ENCODE measurements at regions not wholly inside any gene's neighbourhood (a gene's known extent, or its start where the extent isn't known, plus 50 kb on each side); places are given as distances from the start of the nearest gene placed in this dataset.

- DNase-seq (ENCODE audit: extremely low read depth, low read depth): no peak
- H3K4me3 ChIP-seq (replicated peaks; ENCODE audit: low read depth, low read length): no peak overlapping the region
- no peak for TF ChIP-seq CTCF (IDR thresholded peaks at IDR 0.05; ENCODE audit: low read depth, low read length, missing control alignments)
Measured at GRCh38 chr10:25811052-25811685, 122.9 kb upstream of the MYO3A start.

- no peak for TF ChIP-seq CTCF (IDR thresholded peaks at IDR 0.05; ENCODE audit: low read depth, low read length, missing control alignments)
- H3K4me3 ChIP-seq (replicated peaks; ENCODE audit: low read depth, low read length): no peak overlapping the region
- no peak for DNase-seq (ENCODE audit: extremely low read depth, low read depth)
Measured at GRCh38 chr10:25813511-25813910, 120.5 kb upstream of the MYO3A start.

- no peak for DNase-seq (ENCODE audit: extremely low read depth, low read depth)
- H3K4me3 ChIP-seq (replicated peaks; ENCODE audit: low read depth, low read length): no peak overlapping the region
- no peak for TF ChIP-seq CTCF (IDR thresholded peaks at IDR 0.05; ENCODE audit: low read depth, low read length, missing control alignments)
Measured at GRCh38 chr10:25815236-25815635, 118.8 kb upstream of the MYO3A start.

- DNase-seq (ENCODE audit: extremely low read depth, low read depth): no peak
- no peak overlapping the region for H3K4me3 ChIP-seq (replicated peaks; ENCODE audit: low read depth, low read length)
- no peak for TF ChIP-seq CTCF (IDR thresholded peaks at IDR 0.05; ENCODE audit: low read depth, low read length, missing control alignments)
Measured at GRCh38 chr10:25815999-25816768, 117.8 kb upstream of the MYO3A start.

- no peak for DNase-seq (ENCODE audit: extremely low read depth, low read depth)
- no peak overlapping the region for H3K4me3 ChIP-seq (replicated peaks; ENCODE audit: low read depth, low read length)
- no peak for TF ChIP-seq CTCF (IDR thresholded peaks at IDR 0.05; ENCODE audit: low read depth, low read length, missing control alignments)
Measured at GRCh38 chr10:25817200-25817599, 116.8 kb upstream of the MYO3A start.

- DNase-seq (ENCODE audit: extremely low read depth, low read depth): no peak
Measured at GRCh38 chr10:25818751-25819150, 115.3 kb upstream of the MYO3A start.

More at GRCh38 chr10:25818751-25819150, 115.3 kb upstream of the MYO3A start:
- H3K4me3 ChIP-seq (replicated peaks; ENCODE audit: low read depth, low read length): no peak overlapping the region
- TF ChIP-seq CTCF (IDR thresholded peaks at IDR 0.05; ENCODE audit: low read depth, low read length, missing control alignments): no peak
